Nephron progenitor cell (in vitro differentiated cells): ENCODE measurements at regions not wholly inside any gene's neighbourhood (a gene's known extent, or its start where the extent isn't known, plus 50 kb on each side); places are given as distances from the start of the nearest gene placed in this dataset.
"Not testable (repeated sequence)": the region's sequence is repeated elsewhere in the genome, so short reads cannot be mapped to it uniquely, and the experiment has no call there.

ENCODE experiments used
- DNase-seq: peaks from one replicate; pipeline ENCODE4 v3.0.0; 2021
- H3K27ac Mint-ChIP-seq: 2 replicates; pipeline ENCODE4 v1.8.0; 2021; ENCODE audit warnings: mild to moderate bottlenecking, moderate library complexity, mixed read lengths
- H3K27me3 Mint-ChIP-seq: 2 replicates; pipeline ENCODE4 v1.8.0; 2021; ENCODE audit warnings: mild to moderate bottlenecking, low read depth, mixed read lengths; ENCODE audit not compliant: poor library complexity
- H3K36me3 Mint-ChIP-seq: 2 replicates; pipeline ENCODE4 v1.8.0; 2021; ENCODE audit warnings: low read depth, mixed read lengths
- H3K4me1 Mint-ChIP-seq: 2 replicates; pipeline ENCODE4 v1.8.0; 2021; ENCODE audit warnings: mixed read lengths
- H3K4me3 Mint-ChIP-seq: 2 replicates; pipeline ENCODE4 v1.8.0; 2021; ENCODE audit warnings: mild to moderate bottlenecking, moderate library complexity, mixed read lengths
- H3K9me3 Mint-ChIP-seq: 2 replicates; pipeline ENCODE4 v1.8.0; 2021; ENCODE audit warnings: mild to moderate bottlenecking, moderate library complexity, mixed read lengths
- CTCF ChIP-seq: fragments of 200-600 bp; sonication (generic); IDR thresholded peaks from 2 replicates; pipeline ENCODE4 v1.5.0; 2021; ENCODE audit warnings: antibody characterized with exemption

- Mint-ChIP-seq H3K9me3 (peaks cover 12% of the 10 kb centered on the region), H3K36me3 (no peaks in the 10 kb centered on the region), H3K27ac (no peak overlapping the region), H3K4me1 (no peaks in the 10 kb centered on the region), H3K4me3 (no peak overlapping the region), H3K27me3 (no peaks in the 10 kb centered on the region)
- TF ChIP-seq CTCF = no peak
- no peak for DNase-seq
These were observed 931.4 kb downstream of the IPMK start for GRCh38 chr10:57336341-57336740.

- no peaks in the 10 kb centered on the region for H3K4me1 Mint-ChIP-seq
- no peak overlapping the region for H3K4me3 Mint-ChIP-seq
- no peak for DNase-seq
- H3K9me3 Mint-ChIP-seq = peaks cover 3% of the 10 kb centered on the region
- no peaks in the 10 kb centered on the region for H3K27me3 Mint-ChIP-seq
- no peak for TF ChIP-seq CTCF
- H3K36me3 Mint-ChIP-seq = no peaks in the 10 kb centered on the region
- no peak overlapping the region for H3K27ac Mint-ChIP-seq
These were observed 933.2 kb downstream of the IPMK start for GRCh38 chr10:57334523-57334922.

- Mint-ChIP-seq H3K4me3 (no peak overlapping the region), H3K27me3 (no peaks in the 10 kb centered on the region), H3K4me1 (no peaks in the 10 kb centered on the region), H3K27ac (no peak overlapping the region), H3K9me3 (peaks cover 3% of the 10 kb centered on the region), H3K36me3 (no peaks in the 10 kb centered on the region)
- no peak for DNase-seq
- TF ChIP-seq CTCF = peak; percentile 12
These were observed 933.8 kb downstream of the IPMK start for GRCh38 chr10:57333880-57334279.

GRCh38 chr10:57321400-57321854, 946.3 kb downstream of the IPMK start:
- H3K4me1 Mint-ChIP-seq, H3K9me3 Mint-ChIP-seq, H3K36me3 Mint-ChIP-seq, DNase-seq, H3K4me3 Mint-ChIP-seq, H3K27me3 Mint-ChIP-seq, H3K27ac Mint-ChIP-seq: not testable (repeated sequence)

GRCh38 chr10:57320416-57320815, 947.3 kb downstream of the IPMK start:
- Mint-ChIP-seq H3K36me3 (no peaks in the 10 kb centered on the region), H3K4me1 (no peaks in the 10 kb centered on the region), H3K27ac (no peak overlapping the region), H3K9me3 (peaks cover 5% of the 10 kb centered on the region), H3K27me3 (no peaks in the 10 kb centered on the region), H3K4me3 (no peak overlapping the region)
- no peak for TF ChIP-seq CTCF
- DNase-seq = no peak

- DNase-seq = no peak
- Mint-ChIP-seq H3K27ac (no peak overlapping the region), H3K4me3 (no peak overlapping the region), H3K36me3 (no peaks in the 10 kb centered on the region), H3K27me3 (peaks cover 5% of the 10 kb centered on the region), H3K4me1 (no peaks in the 10 kb centered on the region), H3K9me3 (no peaks in the 10 kb centered on the region)
- no peak for TF ChIP-seq CTCF
These were observed 953.0 kb upstream of the ZWINT start for GRCh38 chr10:57314046-57314445.
